Activated CD4-positive, alpha-beta T cell treated with anti-CD3 and anti-CD28 coated beads for 36 hours (primary cell): ENCODE measurements at regions not wholly inside any gene's neighbourhood (a gene's known extent, or its start where the extent isn't known, plus 50 kb on each side); places are given as distances from the start of the nearest gene placed in this dataset.
A peak's percentile ranks its signal among the peaks of the same experiment; 100 is the strongest.

Experiments used
- ATAC-seq: fragments of 200-7000 bp; cut with Tn5 transposase; one replicate; pipeline ENCODE4 v1.10.0; 2021; ENCODE audit warnings: mild to moderate bottlenecking, moderate library complexity
- CTCF ChIA-PET: fragments of 350-600 bp; sonication (Branson Sonifier 250); formaldehyde crosslinking; loops from one replicate; lab custom pipeline; 2021; ENCODE audit warnings: antibody characterized with exemption; lab: Charles Lee
- POLR2A ChIA-PET: fragments of 350-600 bp; sonication (Branson Sonifier 250); formaldehyde crosslinking; loops from one replicate; lab custom pipeline; 2021; ENCODE audit warnings: antibody characterized with exemption, inconsistent platforms; lab: Charles Lee
- DNase-seq: peaks from one replicate; pipeline ENCODE4 v3.0.0-alpha.2; 2020
- H3K27ac Mint-ChIP-seq: one replicate; pipeline ENCODE4 v1.8.0; 2021; ENCODE audit warnings: mixed read lengths
- H3K27me3 Mint-ChIP-seq: one replicate; pipeline ENCODE4 v1.8.0; 2021; ENCODE audit warnings: mixed read lengths
- H3K36me3 Mint-ChIP-seq: one replicate; pipeline ENCODE4 v1.8.0; 2021; ENCODE audit warnings: low read depth, mixed read lengths
- H3K4me1 Mint-ChIP-seq: one replicate; pipeline ENCODE4 v1.8.0; 2021; ENCODE audit warnings: mixed read lengths
- H3K4me3 Mint-ChIP-seq: one replicate; pipeline ENCODE4 v1.8.0; 2021; ENCODE audit warnings: mild to moderate bottlenecking, moderate library complexity, mixed read lengths
- H3K9me3 Mint-ChIP-seq: one replicate; pipeline ENCODE4 v1.8.0; 2021; ENCODE audit warnings: low read depth, mixed read lengths
- intact Hi-C, 2 experiments: fragments of 100-400 bp; cut with DNase I in 1 of 2; cut with micrococcal nuclease in 1 of 2; formaldehyde crosslinking; loops; one replicate each; pipeline versions ENCODE4 v1.14.2 to v1.15.1; 2022 to 2024; cut with DNase I, micrococcal nuclease

DNA sequence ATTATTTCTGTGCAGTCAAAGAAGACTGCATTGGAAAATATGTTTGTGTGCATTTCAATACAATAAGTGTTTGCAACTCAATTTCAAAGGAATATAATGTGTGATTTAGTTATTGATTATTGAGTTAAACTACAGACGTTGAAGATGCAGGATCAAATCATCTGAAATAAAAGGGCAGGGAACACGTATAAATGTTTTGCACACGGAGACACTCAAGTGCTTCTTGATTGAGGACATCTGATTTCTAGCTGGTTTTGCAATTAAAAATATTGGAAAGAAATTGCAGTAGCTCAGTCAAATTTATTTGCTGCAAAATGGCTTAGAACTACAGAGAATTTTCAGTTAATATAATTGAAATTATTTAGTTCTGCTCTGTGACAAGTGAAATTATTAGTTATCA is 412.7 kb downstream of the UTRN start:
- ChIA-PET CTCF (no interaction called here), POLR2A (no interaction called here)
- Mint-ChIP-seq H3K27me3 (no peaks in the 10 kb centered on the region), H3K9me3 (peaks cover under 1% of the 10 kb centered on the region), H3K4me3 (no peak overlapping the region), H3K36me3 (peaks cover 8% of the 10 kb centered on the region), H3K4me1 (peaks cover 24% of the 10 kb centered on the region), H3K27ac (no peak overlapping the region)
- no peak for DNase-seq
- ATAC-seq: no peak
- intact Hi-C loops: no loop called here

GRCh38 chr6:144702781-144703180 is 417.6 kb downstream of the UTRN start:
- peaks cover 12% of the 10 kb centered on the region for H3K36me3 Mint-ChIP-seq
- intact Hi-C loops: no loop called here
- no peaks in the 10 kb centered on the region for H3K27me3 Mint-ChIP-seq
- H3K27ac Mint-ChIP-seq: no peak overlapping the region
- no peaks in the 10 kb centered on the region for H3K4me1 Mint-ChIP-seq
- H3K4me3 Mint-ChIP-seq: no peak overlapping the region
- no peak for DNase-seq
- POLR2A ChIA-PET: no interaction called here
- no peaks in the 10 kb centered on the region for H3K9me3 Mint-ChIP-seq
- CTCF ChIA-PET: interaction anchor here (0.7 kb wide), 1 partner anchor 1216 kb away, joined by 3 read pairs; no protein-coding TSS in a partner anchor
- no peak for ATAC-seq

- H3K36me3 Mint-ChIP-seq: peaks cover 4% of the 10 kb centered on the region
- ChIA-PET CTCF (no interaction called here), POLR2A (no interaction called here)
- H3K4me1 Mint-ChIP-seq: no peaks in the 10 kb centered on the region
- ATAC-seq (peak; percentile 19), DNase-seq (no peak)
- H3K27me3 Mint-ChIP-seq: no peaks in the 10 kb centered on the region
- intact Hi-C loops: no loop called here
- no peak overlapping the region for H3K27ac Mint-ChIP-seq
- no peaks in the 10 kb centered on the region for H3K9me3 Mint-ChIP-seq
- H3K4me3 Mint-ChIP-seq: no peak overlapping the region
These were observed 425.1 kb downstream of the UTRN start for GRCh38 chr6:144710207-144710606.

GRCh38 chr6:144711661-144712060 is 426.5 kb downstream of the UTRN start:
- ChIA-PET CTCF (interaction anchor here (1.0 to 1.1 kb wide), 2 partner anchors 11 kb away, joined by 3 read pairs; no protein-coding TSS in a partner anchor), POLR2A (no interaction called here)
- H3K4me1 Mint-ChIP-seq: peaks cover 3% of the 10 kb centered on the region
- no peak for DNase-seq
- H3K4me3 Mint-ChIP-seq: no peak overlapping the region
- ATAC-seq: no peak
- H3K9me3 Mint-ChIP-seq: no peaks in the 10 kb centered on the region
- no peak overlapping the region for H3K27ac Mint-ChIP-seq
- no peaks in the 10 kb centered on the region for H3K27me3 Mint-ChIP-seq
- intact Hi-C loops: no loop called here
- H3K36me3 Mint-ChIP-seq: peaks cover 4% of the 10 kb centered on the region

GRCh38 chr6:144712541-144712940 is 427.4 kb downstream of the UTRN start:
- no peak overlapping the region for H3K27ac Mint-ChIP-seq
- no peaks in the 10 kb centered on the region for H3K9me3 Mint-ChIP-seq
- intact Hi-C loops: no loop called here
- no peak overlapping the region for H3K4me3 Mint-ChIP-seq
- DNase-seq (no peak), ATAC-seq (no peak)
- H3K27me3 Mint-ChIP-seq: no peaks in the 10 kb centered on the region
- H3K4me1 Mint-ChIP-seq: peaks cover 3% of the 10 kb centered on the region
- POLR2A ChIA-PET: no interaction called here
- H3K36me3 Mint-ChIP-seq: peaks cover 4% of the 10 kb centered on the region
- CTCF ChIA-PET: interaction anchor here (1.0 kb wide), 1 partner anchor 10 kb away, joined by 3 read pairs; no protein-coding TSS in a partner anchor

GRCh38 chr6:144714021-144714712 is 429.0 kb downstream of the UTRN start:
- Mint-ChIP-seq H3K27ac (no peak overlapping the region), H3K27me3 (no peaks in the 10 kb centered on the region), H3K9me3 (no peaks in the 10 kb centered on the region), H3K4me1 (peaks cover 8% of the 10 kb centered on the region), H3K4me3 (no peak overlapping the region), H3K36me3 (peaks cover 3% of the 10 kb centered on the region)
- intact Hi-C loops: no loop called here
- ATAC-seq: no peak
- no peak for DNase-seq
- ChIA-PET POLR2A (no interaction called here), CTCF (interaction anchor here (0.7 kb wide), 2 partner anchors 111 to 133 kb away, joined by 3 read pairs; no protein-coding TSS in a partner anchor)

DNA sequence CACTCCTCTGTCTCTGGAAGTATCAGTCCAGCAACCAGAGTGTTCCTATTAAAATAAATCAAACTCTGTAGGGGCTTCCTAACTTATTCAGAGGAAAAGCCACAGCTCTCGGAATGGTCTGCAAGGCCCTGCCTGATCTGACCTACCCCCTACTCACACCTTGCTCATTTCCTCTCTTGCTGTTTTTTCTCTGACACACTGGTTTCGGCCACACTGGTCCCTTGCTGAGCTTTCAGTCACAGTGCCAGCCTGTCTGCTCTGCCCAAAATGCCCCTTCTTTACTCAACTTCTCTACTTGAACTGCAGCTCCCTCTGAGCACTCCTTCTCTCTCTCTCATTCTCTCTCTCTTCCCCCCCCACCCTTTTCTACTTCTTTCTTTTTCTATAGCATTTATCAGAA is 430.2 kb downstream of the UTRN start:
- H3K36me3 Mint-ChIP-seq: peaks cover 7% of the 10 kb centered on the region
- H3K4me3 Mint-ChIP-seq: no peak overlapping the region
- H3K4me1 Mint-ChIP-seq: peaks cover 8% of the 10 kb centered on the region
- H3K27me3 Mint-ChIP-seq: no peaks in the 10 kb centered on the region
- ATAC-seq (peak; percentile 53), DNase-seq (peak; percentile 7)
- intact Hi-C loops: no loop called here
- no peaks in the 10 kb centered on the region for H3K9me3 Mint-ChIP-seq
- ChIA-PET POLR2A (no interaction called here), CTCF (interaction anchor here (0.9 to 1.3 kb wide), 2 partner anchors 8 to 20 kb away, joined by 3 read pairs; no protein-coding TSS in a partner anchor)
- H3K27ac Mint-ChIP-seq: no peak overlapping the region

DNA sequence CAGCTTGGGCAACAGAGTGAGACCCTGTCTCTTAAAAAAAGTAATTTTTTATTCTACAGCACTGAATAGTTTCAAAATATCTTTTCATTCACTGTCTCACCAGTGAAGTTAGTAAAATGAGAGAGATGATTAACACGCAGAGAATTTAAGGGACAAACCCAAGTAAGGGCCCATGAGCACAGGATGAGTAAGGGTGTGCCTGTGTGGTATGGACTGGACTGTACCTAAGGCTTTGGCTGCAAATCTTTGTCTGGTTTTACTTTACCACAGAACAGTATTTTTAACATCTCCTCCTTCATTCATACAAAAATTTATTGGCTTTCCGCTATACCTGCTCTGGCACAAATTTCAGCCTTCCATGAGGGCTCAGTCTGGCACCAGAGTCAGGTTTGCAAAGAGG is 433.3 kb downstream of the UTRN start:
- H3K4me1 Mint-ChIP-seq: peaks cover 20% of the 10 kb centered on the region
- no peaks in the 10 kb centered on the region for H3K9me3 Mint-ChIP-seq
- peaks cover 14% of the 10 kb centered on the region for H3K36me3 Mint-ChIP-seq
- H3K27ac Mint-ChIP-seq: no peak overlapping the region
- ChIA-PET CTCF (interaction anchor here (0.9 kb wide), 1 partner anchor 64 kb away, joined by 3 read pairs; no protein-coding TSS in a partner anchor), POLR2A (no interaction called here)
- ATAC-seq: peak; percentile 69
- intact Hi-C loops: no loop called here
- H3K4me3 Mint-ChIP-seq: no peak overlapping the region
- DNase-seq: no peak
- no peaks in the 10 kb centered on the region for H3K27me3 Mint-ChIP-seq

DNA sequence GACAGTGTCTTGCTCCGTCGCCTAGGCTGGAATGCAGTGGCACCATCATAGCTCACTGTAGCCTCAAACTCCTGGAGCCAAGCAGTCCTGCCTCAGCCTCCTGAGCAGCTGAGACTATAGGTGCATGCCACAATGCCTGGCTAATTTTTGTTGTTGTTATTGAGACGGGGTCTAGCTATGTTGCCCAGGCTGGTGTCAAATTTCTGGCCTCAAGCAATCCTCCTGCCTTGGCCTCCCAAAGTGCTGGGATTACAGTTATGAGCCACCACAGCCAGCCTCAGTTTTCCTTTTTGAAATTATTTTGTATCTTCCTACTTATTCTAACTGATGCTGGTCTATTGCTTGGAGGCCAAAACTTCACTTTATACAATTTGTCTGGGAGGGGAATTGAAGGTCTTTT is 436.1 kb downstream of the UTRN start:
- no peaks in the 10 kb centered on the region for H3K9me3 Mint-ChIP-seq
- CTCF ChIA-PET: interaction anchor here (1.1 kb wide), 1 partner anchor 17 kb away, joined by 3 read pairs; no protein-coding TSS in a partner anchor
- intact Hi-C loops: loop anchor here in 1 of 2 experiments (5.0 kb wide), 1 partner anchor 134 kb away; no protein-coding TSS in a partner anchor
- DNase-seq: no peak
- POLR2A ChIA-PET: no interaction called here
- H3K4me3 Mint-ChIP-seq: no peak overlapping the region
- H3K36me3 Mint-ChIP-seq: peaks cover 16% of the 10 kb centered on the region
- H3K4me1 Mint-ChIP-seq: peaks cover 23% of the 10 kb centered on the region
- no peak for ATAC-seq
- no peaks in the 10 kb centered on the region for H3K27me3 Mint-ChIP-seq
- no peak overlapping the region for H3K27ac Mint-ChIP-seq

- ATAC-seq: no peak
- Mint-ChIP-seq H3K36me3 (peaks cover 16% of the 10 kb centered on the region), H3K4me3 (no peak overlapping the region), H3K4me1 (peaks cover 26% of the 10 kb centered on the region), H3K27ac (peak overlapping the region; percentile 23), H3K27me3 (no peaks in the 10 kb centered on the region), H3K9me3 (no peaks in the 10 kb centered on the region)
- CTCF ChIA-PET: interaction anchor here (0.6 to 1.3 kb wide), 2 partner anchors 10 to 64 kb away, joined by 3 read pairs; no protein-coding TSS in a partner anchor
- intact Hi-C loops: loop anchor here in 1 of 2 experiments (5.0 kb wide), 1 partner anchor 135 kb away; no protein-coding TSS in a partner anchor
- no peak for DNase-seq
- POLR2A ChIA-PET: interaction anchor here (0.6 kb wide), 1 partner anchor 127 kb away, joined by 3 read pairs; no protein-coding TSS in a partner anchor
These were observed 437.1 kb downstream of the UTRN start for GRCh38 chr6:144722154-144722737.

GRCh38 chr6:144722925-144723324 is 437.8 kb downstream of the UTRN start:
- no peak overlapping the region for H3K27ac Mint-ChIP-seq
- intact Hi-C loops: loop anchor here in 1 of 2 experiments (5.0 kb wide), 1 partner anchor 136 kb away; no protein-coding TSS in a partner anchor
- no peak overlapping the region for H3K4me3 Mint-ChIP-seq
- peaks cover 25% of the 10 kb centered on the region for H3K4me1 Mint-ChIP-seq
- H3K9me3 Mint-ChIP-seq: no peaks in the 10 kb centered on the region
- DNase-seq (no peak), ATAC-seq (no peak)
- H3K27me3 Mint-ChIP-seq: no peaks in the 10 kb centered on the region
- ChIA-PET CTCF (interaction anchor here (0.6 to 1.3 kb wide), 2 partner anchors 11 to 65 kb away, joined by 3 read pairs; no protein-coding TSS in a partner anchor), POLR2A (interaction anchor here (0.6 kb wide), 1 partner anchor 127 kb away, joined by 3 read pairs; no protein-coding TSS in a partner anchor)
- peaks cover 15% of the 10 kb centered on the region for H3K36me3 Mint-ChIP-seq
